Tibial nerve (tissue), 4 donors: ENCODE measurements at regions not wholly inside any gene's neighbourhood (a gene's known extent, or its start where the extent isn't known, plus 50 kb on each side); places are given as distances from the start of the nearest gene placed in this dataset.
"Not testable (repeated sequence)": the region's sequence is repeated elsewhere in the genome, so short reads cannot be mapped to it uniquely, and the experiment has no call there.

Experiments
- DNase-seq, 2 donors: peaks; one replicate each; pipeline ENCODE4 v3.0.0-alpha.2; 2019; ENCODE audit warnings: low spot score in 2 of 2
- H3K27ac ChIP-seq, 4 donors: fragments of 200-600 bp; sonication (generic) in 3 of 4; one replicate each; pipeline ENCODE4 v1.5.1; 2017 to 2019; ENCODE audit warnings: mild to moderate bottlenecking in 1 of 4
- H3K27me3 ChIP-seq, 2 donors: fragments of 200-600 bp; sonication (generic) in 1 of 2; one replicate each; pipeline versions ENCODE4 v1.5.1 to v1.6.0; 2017 to 2019
- H3K36me3 ChIP-seq, 3 donors: fragments of 200-600 bp; sonication (generic); one replicate each; pipeline ENCODE4 v1.5.1; 2018 to 2019
- H3K4me1 ChIP-seq, 4 donors: fragments of 200-600 bp; sonication (generic) in 3 of 4; one replicate each; pipeline ENCODE4 v1.5.1; 2017 to 2019
- H3K4me3 ChIP-seq, 4 donors: fragments of 200-600 bp; sonication (generic) in 3 of 4; one replicate each; pipeline ENCODE4 v1.5.1; 2017 to 2019; ENCODE audit warnings: mild to moderate bottlenecking in 1 of 4, moderate library complexity in 1 of 4
- H3K9me3 ChIP-seq, 4 donors: fragments of 200-600 bp; sonication (generic) in 3 of 4; one replicate each; pipeline ENCODE4 v1.5.1; 2017 to 2019
- CTCF ChIP-seq, 5 experiments: fragments of 200-600 bp in 3 of 5; fragments of 450-650 bp in 2 of 5; sonication (generic) in 3 of 5; IDR thresholded peaks; one replicate each; pipeline ENCODE4 v1.5.1; 2016 to 2019; ENCODE audit warnings: antibody characterized with exemption in 5 of 5, mild to moderate bottlenecking in 3 of 5, moderate library complexity in 2 of 5
- EP300 ChIP-seq, 2 donors: sonication (generic); formaldehyde crosslinking; IDR thresholded peaks; one replicate each; pipeline ENCODE4 v1.6.1; 2017; ENCODE audit warnings: antibody characterized with exemption in 2 of 2, mild to moderate bottlenecking in 1 of 2
- POLR2A ChIP-seq, 2 donors: fragments of 450-650 bp; IDR thresholded peaks; one replicate each; pipeline ENCODE4 v1.6.1; 2017; ENCODE audit warnings: antibody characterized with exemption in 2 of 2, mild to moderate bottlenecking in 2 of 2, moderate library complexity in 2 of 2
- WGBS, 2 donors: methylation state at CpG; one replicate each; pipeline ENCODE4 v1.1.5; 2018; 5-methylcytosine and 5-hydroxymethylcytosine counted together

DNA sequence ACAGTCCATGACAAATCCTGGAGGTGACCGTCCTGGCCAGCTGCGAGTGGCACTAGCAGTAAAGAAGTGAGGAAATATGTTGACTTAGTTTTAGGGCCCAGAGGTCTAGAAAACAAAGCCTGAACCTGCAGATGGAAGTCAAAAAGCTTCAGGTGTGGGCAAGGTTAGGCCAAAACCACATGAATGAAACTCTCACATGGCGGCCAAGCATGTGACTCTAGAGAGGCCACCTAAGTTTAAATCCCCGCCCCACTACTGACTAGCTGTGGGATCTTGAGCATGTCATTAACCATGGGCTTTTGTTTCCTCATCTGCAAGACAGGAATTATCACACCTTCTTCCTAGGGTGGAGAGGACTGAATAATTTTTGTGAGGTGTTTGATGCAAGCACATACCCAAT lies 148.2 kb upstream of the DAB1 start:
- H3K27me3 ChIP-seq, result no peaks in the 10 kb centered on the region

GRCh38 chr1:57558066-57558465 lies 134.2 kb upstream of the DAB1 start:
- H3K4me1 ChIP-seq, DNase-seq, H3K27ac ChIP-seq, H3K27me3 ChIP-seq, H3K36me3 ChIP-seq, H3K4me3 ChIP-seq, H3K9me3 ChIP-seq: not testable (repeated sequence)
- 65 to 72% methylated on average over 3 of the region's 3 CpGs for whole genome bisulfite sequencing, 2 donors

More for the DNA sequence above, 148.2 kb upstream of the DAB1 start:
- DNase-seq, result no peak
- H3K27ac ChIP-seq, result no peak overlapping the region
- H3K4me3 ChIP-seq, result no peak overlapping the region
- no peaks in the 10 kb centered on the region for H3K4me1 ChIP-seq
- 92 to 95% methylated on average over 4 of the region's 4 CpGs for WGBS, 2 donors
- no peaks in the 10 kb centered on the region for H3K36me3 ChIP-seq
- no peak for TF ChIP-seq POLR2A (IDR thresholded peaks at IDR 0.05)
- TF ChIP-seq EP300 (IDR thresholded peaks at IDR 0.05), result no peak
- TF ChIP-seq CTCF (IDR thresholded peaks at IDR 0.05), result no peak
- peaks cover 0 to 8% (median 0%) of the 10 kb centered on the region in 4 donors for H3K9me3 ChIP-seq

GRCh38 chr1:57553666-57554065 lies 129.8 kb upstream of the DAB1 start:
- no peaks in the 10 kb centered on the region for H3K4me1 ChIP-seq
- H3K27ac ChIP-seq, result no peak overlapping the region
- TF ChIP-seq EP300 (IDR thresholded peaks at IDR 0.05) (no peak), POLR2A (IDR thresholded peaks at IDR 0.05) (no peak), CTCF (IDR thresholded peaks at IDR 0.05) (no peak)
- no peak overlapping the region for H3K4me3 ChIP-seq
- DNase-seq, result no peak
- no peaks in the 10 kb centered on the region for H3K27me3 ChIP-seq
- H3K9me3 ChIP-seq, result no peaks in the 10 kb centered on the region
- 57 to 58% methylated on average over 5 of the region's 5 CpGs for WGBS, 2 donors
- no peaks in the 10 kb centered on the region for H3K36me3 ChIP-seq

GRCh38 chr1:57551476-57551875 lies 127.6 kb upstream of the DAB1 start:
- no peak overlapping the region for H3K27ac ChIP-seq
- no peaks in the 10 kb centered on the region for H3K4me1 ChIP-seq
- no peaks in the 10 kb centered on the region for H3K27me3 ChIP-seq
- no peak for TF ChIP-seq POLR2A (IDR thresholded peaks at IDR 0.05)
- no peak for TF ChIP-seq EP300 (IDR thresholded peaks at IDR 0.05)
- no peak for TF ChIP-seq CTCF (IDR thresholded peaks at IDR 0.05)
- no peak for DNase-seq
- 60 to 63% methylated on average over 4 of the region's 4 CpGs for WGBS, 2 donors
- H3K9me3 ChIP-seq, result no peaks in the 10 kb centered on the region
- H3K4me3 ChIP-seq, result no peak overlapping the region
- no peaks in the 10 kb centered on the region for H3K36me3 ChIP-seq

- 5 to 37% methylated on average over 1 of the region's 1 CpG for WGBS, 2 donors
These were observed 126.2 kb upstream of the DAB1 start for GRCh38 chr1:57550092-57550491.

More at GRCh38 chr1:57550092-57550491, 126.2 kb upstream of the DAB1 start:
- no peak overlapping the region for H3K4me3 ChIP-seq
- no peaks in the 10 kb centered on the region for H3K9me3 ChIP-seq
- H3K27ac ChIP-seq, result no peak overlapping the region
- no peaks in the 10 kb centered on the region for H3K27me3 ChIP-seq
- no peak for TF ChIP-seq POLR2A (IDR thresholded peaks at IDR 0.05)
- TF ChIP-seq CTCF (IDR thresholded peaks at IDR 0.05), result no peak
- no peak for TF ChIP-seq EP300 (IDR thresholded peaks at IDR 0.05)
- DNase-seq, result no peak
- no peaks in the 10 kb centered on the region for H3K4me1 ChIP-seq
- H3K36me3 ChIP-seq, result no peaks in the 10 kb centered on the region
